PFSK-1 (cell line): ENCODE measurements at regions not wholly inside any gene's neighbourhood (a gene's known extent, or its start where the extent isn't known, plus 50 kb on each side); places are given as distances from the start of the nearest gene placed in this dataset.

ENCODE experiments used
- POLR2AphosphoS5 ChIP-seq: IDR thresholded peaks from 2 replicates; pipeline ENCODE4 v1.6.1; 2012; ENCODE audit warnings: low read depth, mild to moderate bottlenecking, control low read depth, low read length, moderate library complexity
- REST ChIP-seq, 2 experiments: IDR thresholded peaks; 2 replicates each; pipeline versions ENCODE4 v1.6.1 to v1.8.0; 2011 to 2012; ENCODE audit warnings: low read depth in 2 of 2, low read length in 2 of 2, control low read depth in 1 of 2, inconsistent platforms in 1 of 2, mild to moderate bottlenecking in 1 of 2, moderate library complexity in 1 of 2; ENCODE audit not compliant: insufficient read depth in 1 of 2
- SIN3A ChIP-seq: IDR thresholded peaks from 2 replicates; pipeline ENCODE4 v1.6.1; 2012; ENCODE audit warnings: mild to moderate bottlenecking, low read length, moderate library complexity, borderline replicate concordance; ENCODE audit not compliant: insufficient read depth
- TAF1 ChIP-seq: IDR thresholded peaks from 2 replicates; pipeline ENCODE4 v1.6.1; 2012; ENCODE audit warnings: low read length, control low read depth, borderline replicate concordance; ENCODE audit not compliant: insufficient read depth

- TF ChIP-seq POLR2AphosphoS5 (no peak), REST (IDR thresholded peaks at IDR 0.05; ENCODE audit: insufficient read depth in 1 of 2, low read depth in 2 of 2, low read length in 2 of 2) (no peak), TAF1 (no peak), SIN3A (no peak)
Measured at GRCh38 chr2:83071914-83072313, 1387.2 kb downstream of the SUCLG1 start.
